Endothelial cell of umbilical vein (primary cell): ENCODE measurements at regions not wholly inside any gene's neighbourhood (a gene's known extent, or its start where the extent isn't known, plus 50 kb on each side); places are given as distances from the start of the nearest gene placed in this dataset.

Source experiments
- CTCF ChIP-seq, 2 donors: IDR thresholded peaks; 1 replicate in 1 of 2; 2 replicates in 1 of 2; pipeline ENCODE4 v1.5.1; 2011; ENCODE audit warnings: low read length in 2 of 2, mild to moderate bottlenecking in 2 of 2, moderate library complexity in 2 of 2, control low read depth in 1 of 2, inconsistent platforms in 1 of 2, low read depth in 1 of 2; ENCODE audit not compliant: insufficient read depth in 1 of 2; ENCODE audit errors: extremely low read depth in 1 of 2
- EZH2 ChIP-seq: IDR thresholded peaks from 2 replicates; pipeline ENCODE4 v1.6.1; 2012; ENCODE audit warnings: borderline replicate concordance, low read depth, mild to moderate bottlenecking, moderate library complexity, low read length, inconsistent platforms; ENCODE audit not compliant: severe bottlenecking
- FOS ChIP-seq: IDR thresholded peaks from 2 replicates; pipeline ENCODE4 v1.6.1; 2011; ENCODE audit warnings: mild to moderate bottlenecking, low read length, moderate library complexity, borderline replicate concordance; ENCODE audit not compliant: insufficient read depth
- JUN ChIP-seq: IDR thresholded peaks from 2 replicates; pipeline ENCODE4 v1.6.1; 2011; ENCODE audit warnings: borderline replicate concordance, low read depth; ENCODE audit not compliant: insufficient read length, insufficient read depth
- MYC ChIP-seq: IDR thresholded peaks from one replicate; pipeline ENCODE4 v1.6.1; 2011; ENCODE audit warnings: mild to moderate bottlenecking, low read depth, low read length
- POLR2A ChIP-seq: IDR thresholded peaks from 2 replicates; pipeline ENCODE4 v1.6.1; 2012; ENCODE audit warnings: low read depth, mild to moderate bottlenecking, control low read depth, low read length
- POLR2AphosphoS5 ChIP-seq: IDR thresholded peaks from 2 replicates; pipeline ENCODE4 v1.6.1; 2012; ENCODE audit warnings: low read depth, mild to moderate bottlenecking, control low read depth, low read length, moderate library complexity; ENCODE audit not compliant: insufficient read depth

DNA sequence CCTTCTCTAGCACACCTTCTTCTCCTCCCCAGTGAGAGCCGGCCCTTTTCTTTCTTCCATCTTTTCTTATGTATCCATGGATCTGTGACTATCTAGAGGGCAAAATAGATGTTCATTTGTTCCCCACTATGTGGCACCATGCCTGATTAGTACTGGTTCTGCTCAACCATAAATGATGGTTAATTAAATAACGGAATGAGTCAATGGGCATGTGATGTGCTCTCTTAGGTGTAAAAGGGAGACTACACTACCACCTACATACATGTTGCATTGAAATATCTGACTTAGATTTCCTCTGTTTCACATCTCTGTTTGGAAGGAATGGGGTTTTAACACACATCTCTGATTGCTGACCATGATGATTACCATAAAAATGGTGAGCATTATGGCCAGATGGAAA, 116.5 kb downstream of the BTG1 start:
- TF ChIP-seq CTCF (IDR thresholded peaks at IDR 0.05; ENCODE audit: extremely low read depth in 1 of 2, insufficient read depth in 1 of 2, low read depth in 1 of 2, low read length in 2 of 2) (no peak), EZH2 (no peak), POLR2AphosphoS5 (no peak), JUN (no peak), FOS (no peak), POLR2A (no peak), MYC (no peak)
